ENCODE measurements at regions not wholly inside any gene's neighbourhood (a gene's known extent, or its start where the extent isn't known, plus 50 kb on each side); places are given as distances from the start of the nearest gene placed in this dataset.

- TF ChIP-seq FOXJ3 (CRISPR knock-in tag; IDR thresholded peaks at IDR 0.05), result no peak
- TF ChIP-seq TEAD4 (IDR thresholded peaks at IDR 0.05; ENCODE audit: borderline replicate concordance, insufficient read depth), result no peak
- no peak for TF ChIP-seq USF1 (IDR thresholded peaks at IDR 0.05; ENCODE audit: borderline replicate concordance, low read depth)
- ChIA-PET CTCF (no interaction called here), POLR2A (no interaction called here)
- Histone ChIP-seq H3F3A (replicated peaks; ENCODE audit: insufficient read depth) (no peaks in the 10 kb centered on the region), H3K79me2 (ENCODE audit: insufficient read depth) (no peaks in the 10 kb centered on the region), H3K9me2 (no peaks in the 10 kb centered on the region), H3K27me3 (ENCODE audit: insufficient read depth) (no peaks in the 10 kb centered on the region), H3K4me3 (ENCODE audit: low read depth in 2 of 2, low read length in 1 of 2) (no peak overlapping the region), H3K4me1 (ENCODE audit: control insufficient read depth in 1 of 2, insufficient read depth in 2 of 2, low read depth in 1 of 2, low read length in 1 of 2) (no peaks in the 10 kb centered on the region; a peak in 1 of 4 replicates), H3K27ac (ENCODE audit: low read depth in 2 of 2, low read length in 1 of 2) (no peak overlapping the region), H2AFZ (ENCODE audit: low read depth) (no peak overlapping the region), H3K4me2 (no peak overlapping the region), H3K36me3 (replicated peaks in 1 of 2; ENCODE audit: control insufficient read depth in 1 of 2, insufficient read depth in 2 of 2, low read length in 1 of 2) (no peaks in the 10 kb centered on the region), H3K9me3 (no peaks in the 10 kb centered on the region), H4K20me1 (ENCODE audit: insufficient read depth) (no peaks in the 10 kb centered on the region), H3K9ac (no peak overlapping the region)
- no peak for DNase-seq
Measured at GRCh38 chr18:33914399-33914798, 310.3 kb downstream of the NOL4 start.

GRCh38 chr18:33906046-33906445, 318.7 kb downstream of the NOL4 start:
- no peaks in the 10 kb centered on the region for H3K27me3 ChIP-seq (ENCODE audit: insufficient read depth)
- H3K9me2 ChIP-seq, result no peaks in the 10 kb centered on the region
- no peak overlapping the region for H3K4me2 ChIP-seq
- no peak overlapping the region for H3K27ac ChIP-seq (ENCODE audit: low read depth in 2 of 2, low read length in 1 of 2)
- ChIA-PET CTCF (no interaction called here), POLR2A (no interaction called here)
- no peaks in the 10 kb centered on the region for H3F3A ChIP-seq (replicated peaks; ENCODE audit: insufficient read depth)
- H3K79me2 ChIP-seq (ENCODE audit: insufficient read depth), result no peaks in the 10 kb centered on the region
- TF ChIP-seq FOSL2 (IDR thresholded peaks at IDR 0.05; ENCODE audit: borderline replicate concordance, low read depth) (no peak), TCF12 (IDR thresholded peaks at IDR 0.05) (no peak), NFIC (IDR thresholded peaks at IDR 0.05; ENCODE audit: borderline replicate concordance) (no peak), FOXJ3 (CRISPR knock-in tag; IDR thresholded peaks at IDR 0.05) (no peak), MAX (IDR thresholded peaks at IDR 0.05; ENCODE audit: low read depth) (no peak), RCOR1 (IDR thresholded peaks at IDR 0.05; ENCODE audit: low read length) (no peak), MEF2A (IDR thresholded peaks at IDR 0.05; ENCODE audit: borderline replicate concordance, low read depth) (no peak), IRF3 (IDR thresholded peaks at IDR 0.05; ENCODE audit: low read depth, low read length) (no peak), USF2 (IDR thresholded peaks at IDR 0.05; ENCODE audit: borderline replicate concordance, low read depth, low read length) (no peak), ZBTB33 (IDR thresholded peaks at IDR 0.05; ENCODE audit: borderline replicate concordance, low read depth) (no peak)
- H3K4me3 ChIP-seq (ENCODE audit: low read depth in 2 of 2, low read length in 1 of 2), result no peak overlapping the region
- 38% methylated on average over 4 of the region's 4 CpGs for WGBS (ENCODE audit: low lambda C conversion rate)
- no peak for DNase-seq
- H3K36me3 ChIP-seq (replicated peaks in 1 of 2; ENCODE audit: control insufficient read depth in 1 of 2, insufficient read depth in 2 of 2, low read length in 1 of 2), result no peaks in the 10 kb centered on the region
- H3K9me3 ChIP-seq, result peaks cover 20% of the 10 kb centered on the region; the same call in 1 of the 2 replicates
- no peaks in the 10 kb centered on the region for H4K20me1 ChIP-seq (ENCODE audit: insufficient read depth)
- H3K9ac ChIP-seq, result no peak overlapping the region
- no peak overlapping the region for H2AFZ ChIP-seq (ENCODE audit: low read depth)
- H3K4me1 ChIP-seq (ENCODE audit: control insufficient read depth in 1 of 2, insufficient read depth in 2 of 2, low read depth in 1 of 2, low read length in 1 of 2), result no peaks in the 10 kb centered on the region; a peak in 1 of 4 replicates

Measured in SK-N-SH (cell line).